Vagina (tissue), 2 donors: ENCODE measurements at regions not wholly inside any gene's neighbourhood (a gene's known extent, or its start where the extent isn't known, plus 50 kb on each side); places are given as distances from the start of the nearest gene placed in this dataset.

Experiments
- DNase-seq, 2 donors: peaks; one replicate each; pipeline ENCODE4 v3.0.0-alpha.2; 2017; ENCODE audit errors: extremely low spot score in 2 of 2
- H3K27ac ChIP-seq: fragments of 200-600 bp; sonication (generic); one replicate; pipeline ENCODE4 v1.5.1; 2019
- H3K27me3 ChIP-seq: fragments of 200-600 bp; sonication (generic); one replicate; pipeline ENCODE4 v1.5.1; 2019
- H3K36me3 ChIP-seq, 2 donors: fragments of 200-600 bp; sonication (generic); one replicate each; pipeline ENCODE4 v1.5.1; 2017 to 2019
- H3K4me1 ChIP-seq: fragments of 200-600 bp; sonication (generic); one replicate; pipeline ENCODE4 v1.5.1; 2019
- H3K4me3 ChIP-seq, 2 donors: fragments of 200-600 bp; sonication (generic); 1 replicate in 1 of 2; 2 replicates in 1 of 2; pipeline ENCODE4 v1.5.1; 2016 to 2019
- H3K9me3 ChIP-seq: fragments of 200-600 bp; sonication (generic); one replicate; pipeline ENCODE4 v1.5.1; 2019
- POLR2A ChIP-seq, 2 donors: fragments of 450-650 bp; IDR thresholded peaks; one replicate each; pipeline ENCODE4 v1.6.1; 2017; ENCODE audit warnings: antibody characterized with exemption in 2 of 2, mild to moderate bottlenecking in 2 of 2, moderate library complexity in 2 of 2
- POLR2AphosphoS5 ChIP-seq, 2 donors: sonication (generic); formaldehyde crosslinking; IDR thresholded peaks; one replicate each; pipeline ENCODE4 v1.9.0; 2017; ENCODE audit warnings: antibody characterized with exemption in 2 of 2, mild to moderate bottlenecking in 2 of 2, low read depth in 1 of 2; ENCODE audit not compliant: insufficient read depth in 1 of 2
- intact Hi-C: fragments of 100-400 bp; cut with DNase I; formaldehyde crosslinking; loops from one replicate; pipeline ENCODE4 v1.15.1; 2023
- TF ChIP-seq, protein P1 (sequence below), 3 experiments: fragments of 450-650 bp in 2 of 3; fragments of 200-600 bp in 1 of 3; sonication (generic) in 1 of 3; IDR thresholded peaks; one replicate each; pipeline ENCODE4 v1.5.1; 2017 to 2019; ENCODE audit warnings: antibody characterized with exemption in 3 of 3, mild to moderate bottlenecking in 2 of 3, moderate library complexity in 2 of 3

DNA sequence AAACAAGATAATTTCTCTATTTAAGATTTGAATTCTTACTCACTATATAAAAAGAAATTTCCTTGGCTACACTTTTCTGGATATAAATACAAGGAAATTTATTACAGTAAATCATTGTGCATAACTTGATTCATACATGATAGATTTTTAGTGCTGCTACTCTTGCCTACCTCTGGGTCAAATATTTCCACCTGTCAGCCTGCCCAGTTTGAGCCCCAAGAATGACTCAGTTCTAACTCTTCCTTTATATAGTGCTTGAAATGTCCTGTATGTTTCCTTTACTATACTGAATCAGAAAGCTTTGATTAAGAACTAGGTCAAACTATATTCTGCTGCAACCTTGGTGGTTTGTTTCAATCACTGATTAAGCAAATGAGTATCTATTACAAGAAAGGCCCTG lies 147.4 kb upstream of the FTMT start:
- Histone ChIP-seq H3K27ac (no peak overlapping the region), H3K27me3 (no peaks in the 10 kb centered on the region), H3K9me3 (no peaks in the 10 kb centered on the region), H3K4me3 (no peak overlapping the region), H3K36me3 (no peaks in the 10 kb centered on the region), H3K4me1 (no peaks in the 10 kb centered on the region)
- DNase-seq = no peak
- TF ChIP-seq POLR2AphosphoS5 (IDR thresholded peaks at IDR 0.05; ENCODE audit: insufficient read depth in 1 of 2, low read depth in 1 of 2) = no peak
- TF ChIP-seq, protein P1, sequence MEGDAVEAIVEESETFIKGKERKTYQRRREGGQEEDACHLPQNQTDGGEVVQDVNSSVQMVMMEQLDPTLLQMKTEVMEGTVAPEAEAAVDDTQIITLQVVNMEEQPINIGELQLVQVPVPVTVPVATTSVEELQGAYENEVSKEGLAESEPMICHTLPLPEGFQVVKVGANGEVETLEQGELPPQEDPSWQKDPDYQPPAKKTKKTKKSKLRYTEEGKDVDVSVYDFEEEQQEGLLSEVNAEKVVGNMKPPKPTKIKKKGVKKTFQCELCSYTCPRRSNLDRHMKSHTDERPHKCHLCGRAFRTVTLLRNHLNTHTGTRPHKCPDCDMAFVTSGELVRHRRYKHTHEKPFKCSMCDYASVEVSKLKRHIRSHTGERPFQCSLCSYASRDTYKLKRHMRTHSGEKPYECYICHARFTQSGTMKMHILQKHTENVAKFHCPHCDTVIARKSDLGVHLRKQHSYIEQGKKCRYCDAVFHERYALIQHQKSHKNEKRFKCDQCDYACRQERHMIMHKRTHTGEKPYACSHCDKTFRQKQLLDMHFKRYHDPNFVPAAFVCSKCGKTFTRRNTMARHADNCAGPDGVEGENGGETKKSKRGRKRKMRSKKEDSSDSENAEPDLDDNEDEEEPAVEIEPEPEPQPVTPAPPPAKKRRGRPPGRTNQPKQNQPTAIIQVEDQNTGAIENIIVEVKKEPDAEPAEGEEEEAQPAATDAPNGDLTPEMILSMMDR (IDR thresholded peaks at IDR 0.05) = no peak
- TF ChIP-seq POLR2A (IDR thresholded peaks at IDR 0.05) = no peak
- intact Hi-C loops = no loop called here

DNA sequence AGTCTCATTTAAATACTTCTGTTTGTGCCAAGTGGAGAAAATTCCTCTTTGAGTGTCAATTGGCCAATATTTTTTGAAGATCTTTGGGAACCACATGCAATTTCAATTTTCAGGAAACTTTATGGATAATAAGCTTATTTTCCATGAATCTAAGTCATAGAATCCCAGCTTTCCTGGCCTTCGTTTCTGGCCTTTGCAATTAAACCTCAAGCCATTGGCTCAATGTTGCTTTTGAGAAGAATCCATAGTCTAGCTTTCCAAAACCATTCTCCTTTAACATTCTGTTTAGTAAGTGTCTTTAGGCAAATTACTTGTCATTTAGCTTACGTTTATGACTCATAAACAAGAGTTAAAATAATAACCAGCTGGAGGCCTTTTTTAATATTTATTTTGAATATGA lies 145.0 kb upstream of the FTMT start:
- H3K36me3 ChIP-seq = no peaks in the 10 kb centered on the region
- DNase-seq = no peak
- TF ChIP-seq POLR2A (IDR thresholded peaks at IDR 0.05) = no peak
- TF ChIP-seq, protein P1 (IDR thresholded peaks at IDR 0.05) = no peak
- no peak for TF ChIP-seq POLR2AphosphoS5 (IDR thresholded peaks at IDR 0.05; ENCODE audit: insufficient read depth in 1 of 2, low read depth in 1 of 2)
- no peak overlapping the region for H3K4me3 ChIP-seq
- no peak overlapping the region for H3K27ac ChIP-seq
- H3K27me3 ChIP-seq = no peaks in the 10 kb centered on the region
- intact Hi-C loops = no loop called here
- no peaks in the 10 kb centered on the region for H3K4me1 ChIP-seq
- no peaks in the 10 kb centered on the region for H3K9me3 ChIP-seq

DNA sequence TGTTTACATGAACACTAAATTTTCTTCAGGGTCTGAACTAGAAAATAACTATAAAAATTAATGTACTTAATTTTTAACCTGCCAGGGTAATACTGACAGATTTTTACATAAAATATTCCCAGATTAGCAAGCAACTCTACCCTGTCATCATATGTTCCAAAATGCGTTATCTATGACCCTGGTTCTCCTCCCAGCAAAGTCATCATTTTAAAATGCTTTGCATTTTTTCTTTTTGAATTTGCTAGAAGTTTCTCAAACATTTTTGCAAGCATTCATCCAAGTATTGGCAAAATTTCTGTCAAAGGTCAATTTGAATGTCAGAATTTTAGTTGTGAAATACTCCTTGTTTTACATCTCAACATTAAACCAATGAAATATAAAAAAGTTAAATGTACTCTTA lies 144.5 kb upstream of the FTMT start:
- TF ChIP-seq, protein P1 (IDR thresholded peaks at IDR 0.05) = no peak
- no peak for TF ChIP-seq POLR2A (IDR thresholded peaks at IDR 0.05)
- TF ChIP-seq POLR2AphosphoS5 (IDR thresholded peaks at IDR 0.05; ENCODE audit: insufficient read depth in 1 of 2, low read depth in 1 of 2) = no peak
- H3K36me3 ChIP-seq = no peaks in the 10 kb centered on the region
- DNase-seq = no peak
- no peaks in the 10 kb centered on the region for H3K4me1 ChIP-seq
- intact Hi-C loops = no loop called here
- H3K27me3 ChIP-seq = no peaks in the 10 kb centered on the region
- no peak overlapping the region for H3K4me3 ChIP-seq
- no peaks in the 10 kb centered on the region for H3K9me3 ChIP-seq
- H3K27ac ChIP-seq = no peak overlapping the region

DNA sequence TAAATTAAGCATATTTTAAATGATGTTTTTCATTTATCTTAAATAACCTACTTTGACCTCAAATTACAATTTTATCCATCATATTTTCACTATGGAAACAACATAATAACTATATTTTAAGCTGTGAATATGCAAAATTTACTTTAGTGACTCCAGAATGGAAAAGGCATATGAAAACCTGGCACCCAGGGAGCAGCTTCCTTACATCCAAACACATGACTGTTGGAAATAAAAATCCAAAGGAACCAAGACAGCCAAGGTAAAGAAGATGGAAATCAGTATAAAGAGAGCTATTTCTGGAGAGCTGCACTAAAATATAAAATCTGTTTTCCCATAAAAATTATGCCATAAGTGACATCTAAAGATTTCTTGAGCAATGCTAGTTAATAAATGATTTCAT lies 140.3 kb upstream of the FTMT start:
- H3K9me3 ChIP-seq = no peaks in the 10 kb centered on the region
- no peaks in the 10 kb centered on the region for H3K27me3 ChIP-seq
- no peak overlapping the region for H3K4me3 ChIP-seq
- TF ChIP-seq POLR2AphosphoS5 (IDR thresholded peaks at IDR 0.05; ENCODE audit: insufficient read depth in 1 of 2, low read depth in 1 of 2) (no peak), POLR2A (IDR thresholded peaks at IDR 0.05) (no peak)
- TF ChIP-seq, protein P1 (IDR thresholded peaks at IDR 0.05) = no peak
- no peaks in the 10 kb centered on the region for H3K36me3 ChIP-seq
- DNase-seq = no peak
- intact Hi-C loops = no loop called here
- H3K27ac ChIP-seq = no peak overlapping the region
- H3K4me1 ChIP-seq = no peaks in the 10 kb centered on the region

DNA sequence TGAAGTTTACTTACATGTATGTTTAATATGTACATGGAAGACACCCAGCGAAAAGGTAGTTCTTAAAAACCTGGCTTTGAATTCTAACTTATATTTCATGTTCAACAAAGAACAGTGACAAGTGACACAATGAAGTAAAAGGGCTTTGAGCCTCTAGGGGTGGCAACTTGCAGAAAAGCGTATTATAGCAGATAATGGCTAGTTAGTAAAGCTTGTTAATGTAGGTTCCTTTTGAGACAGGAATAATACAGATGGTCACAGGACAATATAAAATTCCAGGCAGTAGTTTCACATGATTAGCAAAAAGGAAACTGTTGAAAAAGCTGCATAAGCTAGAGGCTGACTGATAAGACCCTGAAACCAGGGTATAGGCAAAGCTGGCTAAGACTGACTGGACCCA lies 132.4 kb upstream of the FTMT start:
- H3K4me1 ChIP-seq = no peaks in the 10 kb centered on the region
- no peak overlapping the region for H3K4me3 ChIP-seq
- intact Hi-C loops = no loop called here
- no peaks in the 10 kb centered on the region for H3K27me3 ChIP-seq
- no peaks in the 10 kb centered on the region for H3K9me3 ChIP-seq
- H3K27ac ChIP-seq = no peak overlapping the region
- no peak for DNase-seq
- H3K36me3 ChIP-seq = no peaks in the 10 kb centered on the region
- no peak for TF ChIP-seq POLR2A (IDR thresholded peaks at IDR 0.05)
- TF ChIP-seq, protein P1 (IDR thresholded peaks at IDR 0.05) = no peak
- no peak for TF ChIP-seq POLR2AphosphoS5 (IDR thresholded peaks at IDR 0.05; ENCODE audit: insufficient read depth in 1 of 2, low read depth in 1 of 2)
